HUES64 (cell line): ENCODE measurements at regions not wholly inside any gene's neighbourhood (a gene's known extent, or its start where the extent isn't known, plus 50 kb on each side); places are given as distances from the start of the nearest gene placed in this dataset.
"Not testable (repeated sequence)": the region's sequence is repeated elsewhere in the genome, so short reads cannot be mapped to it uniquely, and the experiment has no call there.

Experiments used
- H3K27ac ChIP-seq: 2 replicates; pipeline ENCODE4 v1.7.0; 2013; ENCODE audit warnings: low read depth, low read length, inconsistent platforms
- H3K27me3 ChIP-seq: 2 replicates; pipeline ENCODE4 v1.6.1; 2013; ENCODE audit warnings: mild to moderate bottlenecking, low read length; ENCODE audit not compliant: insufficient read depth
- H3K36me3 ChIP-seq: 2 replicates; pipeline ENCODE4 v1.6.1; 2013; ENCODE audit warnings: mild to moderate bottlenecking, low read length; ENCODE audit not compliant: insufficient read depth
- H3K4me1 ChIP-seq: 2 replicates; pipeline ENCODE4 v1.6.1; 2013; ENCODE audit warnings: mild to moderate bottlenecking, low read length, moderate library complexity; ENCODE audit not compliant: insufficient read depth
- H3K4me3 ChIP-seq: 2 replicates; pipeline ENCODE4 v1.5.1; 2013; ENCODE audit warnings: mild to moderate bottlenecking, low read length, moderate library complexity
- H3K9ac ChIP-seq: 2 replicates; pipeline ENCODE4 v1.6.1; 2013; ENCODE audit warnings: mild to moderate bottlenecking, low read depth, low read length
- H3K9me3 ChIP-seq: 2 replicates; pipeline ENCODE4 v1.6.1; 2013; ENCODE audit warnings: low read depth, low read length; ENCODE audit not compliant: insufficient read depth
- WGBS: fragments of 150-250, 120-280 bp; methylation state at CpG from one replicate; pipeline ENCODE4 v1.1.7; 2013; ENCODE audit warnings: missing lambda C conversion rate; 5-methylcytosine and 5-hydroxymethylcytosine counted together

DNA sequence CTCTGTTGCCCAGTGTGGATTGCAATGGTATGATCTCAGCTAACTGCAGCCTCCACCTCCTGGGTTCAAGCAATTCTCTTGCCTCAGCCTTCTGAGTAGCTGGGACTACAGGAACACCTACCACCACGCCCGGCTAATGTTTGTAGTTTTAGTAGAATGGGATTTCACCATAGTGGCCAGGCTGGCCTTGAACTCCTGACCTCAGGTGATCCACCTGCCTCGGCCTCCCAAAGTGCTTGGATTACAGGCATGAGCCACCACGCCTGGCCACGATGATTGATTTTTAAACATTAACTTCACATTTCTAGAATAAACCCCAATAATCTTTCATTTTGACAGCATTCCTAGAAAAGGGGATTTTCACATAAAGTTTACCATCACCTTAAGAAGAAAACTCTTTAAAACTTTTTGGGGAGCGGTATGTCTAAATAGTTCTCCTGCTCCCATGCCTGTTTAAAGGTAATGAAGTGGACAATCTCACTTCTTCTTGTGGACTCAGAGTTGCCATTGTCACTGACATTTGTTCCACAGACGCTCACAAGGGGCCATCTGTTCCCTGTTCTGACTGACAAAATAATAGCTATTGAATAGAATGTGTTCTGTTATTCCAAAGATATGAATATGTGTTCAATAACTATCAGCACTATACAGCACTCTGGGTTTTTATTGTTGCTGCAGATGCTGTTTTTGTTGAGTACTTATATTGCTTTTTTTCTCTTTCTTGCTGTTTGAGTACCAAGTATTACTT, 66.1 kb upstream of the C1QTNF9B start:
- no peak overlapping the region for H3K27ac ChIP-seq
- no peaks in the 10 kb centered on the region for H3K9me3 ChIP-seq
- H3K4me1 ChIP-seq, result no peaks in the 10 kb centered on the region
- WGBS, result 90% methylated on average over 7 of the region's 7 CpGs
- no peak overlapping the region for H3K9ac ChIP-seq
- H3K4me3 ChIP-seq, result no peak overlapping the region
- H3K27me3 ChIP-seq, result no peaks in the 10 kb centered on the region
- no peaks in the 10 kb centered on the region for H3K36me3 ChIP-seq

GRCh38 chr13:23963947-23964346, 66.6 kb upstream of the C1QTNF9B start:
- Histone ChIP-seq H3K36me3 (no peaks in the 10 kb centered on the region), H3K9me3 (no peaks in the 10 kb centered on the region), H3K27me3 (no peaks in the 10 kb centered on the region), H3K27ac (no peak overlapping the region), H3K4me3 (no peak overlapping the region), H3K9ac (no peak overlapping the region), H3K4me1 (no peaks in the 10 kb centered on the region)
- WGBS, result 94% methylated on average over 2 of the region's 2 CpGs

GRCh38 chr13:23965346-23965745, 68.0 kb upstream of the C1QTNF9B start:
- H3K9me3 ChIP-seq, result no peaks in the 10 kb centered on the region
- no peaks in the 10 kb centered on the region for H3K4me1 ChIP-seq
- no peaks in the 10 kb centered on the region for H3K36me3 ChIP-seq
- H3K27me3 ChIP-seq, result no peaks in the 10 kb centered on the region
- no peak overlapping the region for H3K9ac ChIP-seq
- WGBS, result 89% methylated on average over 5 of the region's 5 CpGs
- H3K4me3 ChIP-seq, result no peak overlapping the region
- no peak overlapping the region for H3K27ac ChIP-seq

GRCh38 chr13:23966221-23966690, 69.0 kb upstream of the C1QTNF9B start:
- Histone ChIP-seq H3K27me3 (no peaks in the 10 kb centered on the region), H3K27ac (no peak overlapping the region), H3K9me3 (no peaks in the 10 kb centered on the region), H3K9ac (no peak overlapping the region), H3K4me1 (no peaks in the 10 kb centered on the region), H3K4me3 (no peak overlapping the region), H3K36me3 (no peaks in the 10 kb centered on the region)
- 95% methylated on average over 6 of the region's 6 CpGs for WGBS

- no peak overlapping the region for H3K9ac ChIP-seq
- H3K9me3 ChIP-seq, result no peaks in the 10 kb centered on the region
- 92% methylated on average over 11 of the region's 11 CpGs for WGBS
- H3K27me3 ChIP-seq, result no peaks in the 10 kb centered on the region
- no peaks in the 10 kb centered on the region for H3K36me3 ChIP-seq
- H3K4me1 ChIP-seq, result no peaks in the 10 kb centered on the region
- H3K4me3 ChIP-seq, result no peak overlapping the region
- no peak overlapping the region for H3K27ac ChIP-seq
Measured at GRCh38 chr13:23966691-23967615, 69.7 kb upstream of the C1QTNF9B start.

DNA sequence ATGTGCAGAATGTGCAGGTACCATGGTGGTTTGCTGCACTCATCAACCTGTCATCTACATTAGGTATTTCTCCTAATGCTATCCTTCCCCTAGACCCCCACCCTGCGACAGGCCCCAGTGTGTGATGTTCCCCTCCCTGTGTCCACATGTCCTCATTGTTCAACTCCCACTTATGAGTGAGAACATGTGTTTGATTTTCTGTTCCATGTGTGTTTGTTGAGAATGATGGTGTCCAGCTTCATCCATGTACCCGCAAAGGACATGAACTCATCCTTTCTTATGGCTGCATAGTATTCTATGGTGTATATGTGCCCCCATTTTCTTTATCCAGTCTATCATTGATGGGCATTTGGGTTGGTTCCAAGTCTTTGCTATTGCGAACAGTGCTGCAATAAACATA, 70.5 kb upstream of the C1QTNF9B start:
- not testable (repeated sequence) for H3K9ac ChIP-seq, H3K36me3 ChIP-seq, H3K27me3 ChIP-seq, H3K4me1 ChIP-seq, H3K27ac ChIP-seq, H3K4me3 ChIP-seq, H3K9me3 ChIP-seq
- 89% methylated on average over 3 of the region's 3 CpGs for WGBS

- Histone ChIP-seq H3K9ac (no peak overlapping the region), H3K27ac (no peak overlapping the region), H3K27me3 (no peaks in the 10 kb centered on the region), H3K9me3 (peaks cover 6% of the 10 kb centered on the region; the same call in 1 of the 2 replicates), H3K4me1 (no peaks in the 10 kb centered on the region), H3K36me3 (no peaks in the 10 kb centered on the region), H3K4me3 (no peak overlapping the region)
- 80% methylated on average over 3 of the region's 4 CpGs for WGBS
Measured at GRCh38 chr13:23969647-23970046, 72.3 kb upstream of the C1QTNF9B start.

- WGBS, result under 1% methylated on average over 43 of the region's 43 CpGs
Measured at GRCh38 chr13:23979361-23980159, 82.3 kb upstream of the C1QTNF9B start.

GRCh38 chr13:23980160-23980551, 82.9 kb upstream of the C1QTNF9B start:
- Histone ChIP-seq H3K4me3 (peak overlapping the region; percentile 73), H3K9ac (peak overlapping the region; percentile 36; the same call in 1 of the 2 replicates), H3K9me3 (no peaks in the 10 kb centered on the region), H3K4me1 (peaks cover 7% of the 10 kb centered on the region; the same call in 1 of the 2 replicates), H3K27me3 (peaks cover 17% of the 10 kb centered on the region; the same call in 1 of the 2 replicates), H3K27ac (no peak overlapping the region), H3K36me3 (no peaks in the 10 kb centered on the region)
- under 1% methylated on average over 27 of the region's 28 CpGs for WGBS

More at GRCh38 chr13:23979361-23980159, 82.3 kb upstream of the C1QTNF9B start:
- Histone ChIP-seq H3K27me3 (peaks cover 17% of the 10 kb centered on the region; the same call in 1 of the 2 replicates), H3K4me3 (peak overlapping the region; percentile 73), H3K36me3 (no peaks in the 10 kb centered on the region), H3K4me1 (peaks cover 7% of the 10 kb centered on the region; the same call in 1 of the 2 replicates), H3K9ac (peak overlapping the region; percentile 37; the same call in 1 of the 2 replicates), H3K9me3 (no peaks in the 10 kb centered on the region), H3K27ac (no peak overlapping the region)

DNA sequence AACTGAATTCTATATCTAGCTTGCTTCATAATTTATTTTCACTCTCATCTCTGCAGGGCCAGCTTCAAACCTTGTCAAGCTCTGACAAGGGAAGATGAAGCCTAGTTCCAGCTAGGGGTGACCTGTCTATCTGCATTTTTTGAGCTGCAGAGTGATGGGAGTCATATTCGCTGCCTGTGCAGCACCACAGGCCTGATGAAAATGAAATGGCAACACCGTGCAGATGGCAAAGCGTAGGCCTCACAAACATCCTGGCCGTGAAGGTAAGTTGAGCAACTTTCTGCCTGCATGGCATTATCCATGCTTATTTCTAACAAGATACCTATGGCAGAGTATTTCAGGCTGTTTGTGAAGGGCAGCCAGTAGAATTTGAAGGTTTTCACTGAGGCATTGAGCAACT, 86.4 kb upstream of the C1QTNF9B start:
- 95% methylated on average over 4 of the region's 4 CpGs for WGBS
- Histone ChIP-seq H3K4me1 (peaks cover 7% of the 10 kb centered on the region; the same call in 1 of the 2 replicates), H3K27ac (no peak overlapping the region), H3K9me3 (no peaks in the 10 kb centered on the region), H3K9ac (no peak overlapping the region), H3K36me3 (no peaks in the 10 kb centered on the region), H3K27me3 (peaks cover 11% of the 10 kb centered on the region; the same call in 1 of the 2 replicates), H3K4me3 (no peak overlapping the region)
